Muscle layer of colon (tissue), 2 donors: ENCODE measurements at regions not wholly inside any gene's neighbourhood (a gene's known extent, or its start where the extent isn't known, plus 50 kb on each side); places are given as distances from the start of the nearest gene placed in this dataset.

ENCODE experiments used
- H3K27ac ChIP-seq: one replicate; pipeline ENCODE4 v1.7.0; 2013; ENCODE audit warnings: low read depth, mild to moderate bottlenecking, low read length, moderate library complexity
- H3K27me3 ChIP-seq, 2 donors: one replicate each; pipeline ENCODE4 v1.7.0; 2013; ENCODE audit warnings: low read length in 2 of 2, mild to moderate bottlenecking in 2 of 2; ENCODE audit not compliant: insufficient read depth in 2 of 2, control insufficient read depth in 1 of 2
- H3K36me3 ChIP-seq: one replicate; pipeline ENCODE4 v1.7.0; 2013; ENCODE audit warnings: mild to moderate bottlenecking, low read length; ENCODE audit not compliant: insufficient read depth
- H3K4me1 ChIP-seq: one replicate; pipeline ENCODE4 v1.7.0; 2013; ENCODE audit warnings: mild to moderate bottlenecking, low read length; ENCODE audit not compliant: insufficient read depth
- H3K4me3 ChIP-seq, 2 donors: one replicate each; pipeline ENCODE4 v1.7.0; 2013; ENCODE audit warnings: low read length in 2 of 2, low read depth in 1 of 2, mild to moderate bottlenecking in 1 of 2, moderate library complexity in 1 of 2
- H3K9ac ChIP-seq: one replicate; pipeline ENCODE4 v1.7.0; 2013; ENCODE audit warnings: low read length
- H3K9me3 ChIP-seq: one replicate; pipeline ENCODE4 v1.7.0; 2013; ENCODE audit warnings: mild to moderate bottlenecking, low read length
- donor health status: abdominal sarcoma.
- donor health status: Adenocarcinoma of cecum.

- Histone ChIP-seq H3K36me3 (no peaks in the 10 kb centered on the region), H3K4me1 (no peaks in the 10 kb centered on the region), H3K9ac (no peak overlapping the region), H3K9me3 (no peaks in the 10 kb centered on the region), H3K27ac (no peak overlapping the region), H3K4me3 (no peak overlapping the region), H3K27me3 (no peaks in the 10 kb centered on the region)
Observed at GRCh38 chr4:181265370-181265769, 977.8 kb upstream of the TENM3 start.

GRCh38 chr4:181271116-181271640, 972.0 kb upstream of the TENM3 start:
- H3K9ac ChIP-seq, result no peak overlapping the region

GRCh38 chr4:181272422-181272821, 970.8 kb upstream of the TENM3 start:
- Histone ChIP-seq H3K9ac (no peak overlapping the region), H3K4me3 (no peak overlapping the region), H3K4me1 (no peaks in the 10 kb centered on the region), H3K27me3 (no peaks in the 10 kb centered on the region), H3K9me3 (no peaks in the 10 kb centered on the region), H3K36me3 (no peaks in the 10 kb centered on the region), H3K27ac (no peak overlapping the region)

More at GRCh38 chr4:181271116-181271640, 972.0 kb upstream of the TENM3 start:
- H3K4me1 ChIP-seq, result no peaks in the 10 kb centered on the region
- H3K27me3 ChIP-seq, result no peaks in the 10 kb centered on the region
- no peak overlapping the region for H3K4me3 ChIP-seq
- no peaks in the 10 kb centered on the region for H3K9me3 ChIP-seq
- no peaks in the 10 kb centered on the region for H3K36me3 ChIP-seq
- H3K27ac ChIP-seq, result no peak overlapping the region

- Histone ChIP-seq H3K4me1 (no peaks in the 10 kb centered on the region), H3K9ac (no peak overlapping the region), H3K27me3 (no peaks in the 10 kb centered on the region), H3K9me3 (no peaks in the 10 kb centered on the region), H3K4me3 (no peak overlapping the region), H3K27ac (no peak overlapping the region), H3K36me3 (no peaks in the 10 kb centered on the region)
Observed at GRCh38 chr4:181278941-181279340, 964.3 kb upstream of the TENM3 start.

GRCh38 chr4:181281451-181281850, 961.8 kb upstream of the TENM3 start:
- Histone ChIP-seq H3K27ac (no peak overlapping the region), H3K36me3 (no peaks in the 10 kb centered on the region), H3K9me3 (no peaks in the 10 kb centered on the region), H3K27me3 (no peaks in the 10 kb centered on the region), H3K9ac (no peak overlapping the region), H3K4me3 (no peak overlapping the region), H3K4me1 (no peaks in the 10 kb centered on the region)

- H3K4me3 ChIP-seq, result no peak overlapping the region
- no peaks in the 10 kb centered on the region for H3K36me3 ChIP-seq
- no peak overlapping the region for H3K27ac ChIP-seq
- no peaks in the 10 kb centered on the region for H3K9me3 ChIP-seq
- no peaks in the 10 kb centered on the region for H3K27me3 ChIP-seq
- H3K4me1 ChIP-seq, result no peaks in the 10 kb centered on the region
- H3K9ac ChIP-seq, result no peak overlapping the region
Observed at GRCh38 chr4:181289198-181289597, 954.0 kb upstream of the TENM3 start.

- H3K36me3 ChIP-seq, result no peaks in the 10 kb centered on the region
- H3K27me3 ChIP-seq, result no peaks in the 10 kb centered on the region
- no peak overlapping the region for H3K9ac ChIP-seq
- H3K4me3 ChIP-seq, result no peak overlapping the region
- no peaks in the 10 kb centered on the region for H3K9me3 ChIP-seq
- H3K27ac ChIP-seq, result no peak overlapping the region
- no peaks in the 10 kb centered on the region for H3K4me1 ChIP-seq
Observed at GRCh38 chr4:181291615-181292014, 951.6 kb upstream of the TENM3 start.

- H3K27ac ChIP-seq, result no peak overlapping the region
- H3K27me3 ChIP-seq, result no peaks in the 10 kb centered on the region
- H3K4me1 ChIP-seq, result no peaks in the 10 kb centered on the region
- no peak overlapping the region for H3K4me3 ChIP-seq
- H3K9me3 ChIP-seq, result no peaks in the 10 kb centered on the region
- H3K9ac ChIP-seq, result no peak overlapping the region
- no peaks in the 10 kb centered on the region for H3K36me3 ChIP-seq
Observed at GRCh38 chr4:181293014-181293413, 950.2 kb upstream of the TENM3 start.

GRCh38 chr4:181293541-181293940, 949.7 kb upstream of the TENM3 start:
- H3K27ac ChIP-seq, result no peak overlapping the region
- H3K36me3 ChIP-seq, result no peaks in the 10 kb centered on the region
- no peaks in the 10 kb centered on the region for H3K27me3 ChIP-seq
- H3K4me1 ChIP-seq, result no peaks in the 10 kb centered on the region
- H3K9me3 ChIP-seq, result no peaks in the 10 kb centered on the region
- H3K4me3 ChIP-seq, result no peak overlapping the region
- no peak overlapping the region for H3K9ac ChIP-seq

- no peaks in the 10 kb centered on the region for H3K27me3 ChIP-seq
- H3K4me1 ChIP-seq, result no peaks in the 10 kb centered on the region
- H3K9ac ChIP-seq, result no peak overlapping the region
- H3K4me3 ChIP-seq, result no peak overlapping the region
- H3K9me3 ChIP-seq, result no peaks in the 10 kb centered on the region
- no peak overlapping the region for H3K27ac ChIP-seq
- no peaks in the 10 kb centered on the region for H3K36me3 ChIP-seq
Observed at GRCh38 chr4:181294421-181294820, 948.8 kb upstream of the TENM3 start.

- Histone ChIP-seq H3K4me1 (no peaks in the 10 kb centered on the region), H3K4me3 (no peak overlapping the region), H3K36me3 (no peaks in the 10 kb centered on the region), H3K9ac (no peak overlapping the region), H3K27me3 (no peaks in the 10 kb centered on the region), H3K27ac (no peak overlapping the region), H3K9me3 (no peaks in the 10 kb centered on the region)
Observed at GRCh38 chr4:181301735-181302710, 941.2 kb upstream of the TENM3 start.

- H3K27ac ChIP-seq, result no peak overlapping the region
- no peaks in the 10 kb centered on the region for H3K4me1 ChIP-seq
- H3K4me3 ChIP-seq, result no peak overlapping the region
- no peaks in the 10 kb centered on the region for H3K9me3 ChIP-seq
- no peaks in the 10 kb centered on the region for H3K27me3 ChIP-seq
- H3K36me3 ChIP-seq, result no peaks in the 10 kb centered on the region
- H3K9ac ChIP-seq, result no peak overlapping the region
Observed at GRCh38 chr4:181307824-181308223, 935.4 kb upstream of the TENM3 start.
